IMR-90 (cell line): ENCODE measurements at regions not wholly inside any gene's neighbourhood (a gene's known extent, or its start where the extent isn't known, plus 50 kb on each side); places are given as distances from the start of the nearest gene placed in this dataset.

Experiments used
- BHLHE40 ChIP-seq: fragments of 150-350 bp; IDR thresholded peaks from 2 replicates; pipeline ENCODE4 v1.6.1; 2016; ENCODE audit warnings: mild to moderate bottlenecking, low read depth, low read length
- CEBPB ChIP-seq: IDR thresholded peaks from 2 replicates; pipeline ENCODE4 v1.6.1; 2012; ENCODE audit warnings: low read depth, low read length, improper control_type of control experiment
- FOS ChIP-seq: fragments of 150-350 bp; IDR thresholded peaks from 2 replicates; pipeline ENCODE4 v1.6.1; 2016; ENCODE audit warnings: low read depth, low read length
- MAFK ChIP-seq: IDR thresholded peaks from 2 replicates; pipeline ENCODE4 v1.6.1; 2012; ENCODE audit warnings: low read depth, low read length, improper control_type of control experiment
- MXI1 ChIP-seq: IDR thresholded peaks from 2 replicates; pipeline ENCODE4 v1.6.1; 2012; ENCODE audit warnings: low read depth, mild to moderate bottlenecking, low read length, moderate library complexity, borderline replicate concordance
- POLR2A ChIP-seq: IDR thresholded peaks from 2 replicates; pipeline ENCODE4 v1.6.1; 2012; ENCODE audit warnings: mild to moderate bottlenecking, low read depth, low read length
- RAD21 ChIP-seq: IDR thresholded peaks from 2 replicates; pipeline ENCODE4 v1.6.1; 2012; ENCODE audit warnings: low read length, improper control_type of control experiment
- RCOR1 ChIP-seq: IDR thresholded peaks from 2 replicates; pipeline ENCODE4 v1.6.1; 2012; ENCODE audit warnings: mild to moderate bottlenecking, low read length, improper control_type of control experiment; ENCODE audit not compliant: insufficient replicate concordance
- TF ChIP-seq, protein P1 (sequence below): conservative IDR thresholded peaks from 2 replicates; pipeline ENCODE4 v1.5.1; 2012; ENCODE audit warnings: mild to moderate bottlenecking, low read depth, low read length, improper control_type of control experiment
- TF ChIP-seq, protein P2 (sequence below): fragments of 150-350 bp; IDR thresholded peaks from 2 replicates; pipeline ENCODE4 v1.6.1; 2016; ENCODE audit warnings: low read depth, mild to moderate bottlenecking, low read length, moderate library complexity, borderline replicate concordance
- TF ChIP-seq, protein P3 (sequence below): fragments of 150-350 bp; IDR thresholded peaks from 2 replicates; pipeline ENCODE4 v1.6.1; 2017; ENCODE audit warnings: mild to moderate bottlenecking, antibody characterized with exemption, low read length, low read depth

DNA sequence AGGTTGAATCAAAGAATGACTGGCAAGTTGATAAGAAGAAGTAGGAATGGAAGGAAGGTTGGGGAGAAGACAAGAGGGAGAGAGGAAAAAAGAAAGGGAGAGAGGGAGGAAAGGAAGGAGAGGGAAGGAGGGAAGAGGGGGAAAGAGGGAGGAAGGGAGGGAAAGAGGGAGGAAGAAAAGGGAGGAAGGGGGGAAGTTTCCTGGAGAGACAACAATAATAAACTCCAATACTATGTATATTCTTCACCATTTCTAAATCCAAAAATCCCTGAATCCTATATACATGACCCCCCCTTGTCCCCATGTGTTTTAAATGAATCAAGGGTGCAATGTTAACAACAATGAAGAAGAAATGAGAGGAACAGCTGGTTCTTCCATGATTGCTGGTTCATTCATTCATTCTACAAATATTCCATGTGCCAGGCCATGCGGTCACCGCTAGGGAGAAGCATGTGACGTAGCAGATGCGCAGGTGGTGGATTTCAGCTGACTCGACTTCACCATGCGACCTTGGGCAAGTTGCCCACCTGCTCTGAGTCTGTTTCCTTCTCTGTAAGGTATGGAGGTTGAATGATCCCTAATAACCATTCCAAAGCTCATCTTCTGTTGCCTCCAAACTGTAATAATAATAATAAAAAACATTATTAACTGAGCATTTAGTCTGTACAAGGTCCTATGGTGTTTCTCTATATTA, 77.6 kb downstream of the EN1 start:
- TF ChIP-seq, protein P1, sequence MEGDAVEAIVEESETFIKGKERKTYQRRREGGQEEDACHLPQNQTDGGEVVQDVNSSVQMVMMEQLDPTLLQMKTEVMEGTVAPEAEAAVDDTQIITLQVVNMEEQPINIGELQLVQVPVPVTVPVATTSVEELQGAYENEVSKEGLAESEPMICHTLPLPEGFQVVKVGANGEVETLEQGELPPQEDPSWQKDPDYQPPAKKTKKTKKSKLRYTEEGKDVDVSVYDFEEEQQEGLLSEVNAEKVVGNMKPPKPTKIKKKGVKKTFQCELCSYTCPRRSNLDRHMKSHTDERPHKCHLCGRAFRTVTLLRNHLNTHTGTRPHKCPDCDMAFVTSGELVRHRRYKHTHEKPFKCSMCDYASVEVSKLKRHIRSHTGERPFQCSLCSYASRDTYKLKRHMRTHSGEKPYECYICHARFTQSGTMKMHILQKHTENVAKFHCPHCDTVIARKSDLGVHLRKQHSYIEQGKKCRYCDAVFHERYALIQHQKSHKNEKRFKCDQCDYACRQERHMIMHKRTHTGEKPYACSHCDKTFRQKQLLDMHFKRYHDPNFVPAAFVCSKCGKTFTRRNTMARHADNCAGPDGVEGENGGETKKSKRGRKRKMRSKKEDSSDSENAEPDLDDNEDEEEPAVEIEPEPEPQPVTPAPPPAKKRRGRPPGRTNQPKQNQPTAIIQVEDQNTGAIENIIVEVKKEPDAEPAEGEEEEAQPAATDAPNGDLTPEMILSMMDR, result no peak
- TF ChIP-seq, protein P2, sequence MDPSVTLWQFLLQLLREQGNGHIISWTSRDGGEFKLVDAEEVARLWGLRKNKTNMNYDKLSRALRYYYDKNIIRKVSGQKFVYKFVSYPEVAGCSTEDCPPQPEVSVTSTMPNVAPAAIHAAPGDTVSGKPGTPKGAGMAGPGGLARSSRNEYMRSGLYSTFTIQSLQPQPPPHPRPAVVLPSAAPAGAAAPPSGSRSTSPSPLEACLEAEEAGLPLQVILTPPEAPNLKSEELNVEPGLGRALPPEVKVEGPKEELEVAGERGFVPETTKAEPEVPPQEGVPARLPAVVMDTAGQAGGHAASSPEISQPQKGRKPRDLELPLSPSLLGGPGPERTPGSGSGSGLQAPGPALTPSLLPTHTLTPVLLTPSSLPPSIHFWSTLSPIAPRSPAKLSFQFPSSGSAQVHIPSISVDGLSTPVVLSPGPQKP, result no peak
- TF ChIP-seq POLR2A, result no peak
- TF ChIP-seq RAD21, result no peak
- no peak for TF ChIP-seq CEBPB
- TF ChIP-seq MXI1, result no peak
- TF ChIP-seq MAFK, result no peak
- no peak for TF ChIP-seq BHLHE40
- TF ChIP-seq, protein P3, sequence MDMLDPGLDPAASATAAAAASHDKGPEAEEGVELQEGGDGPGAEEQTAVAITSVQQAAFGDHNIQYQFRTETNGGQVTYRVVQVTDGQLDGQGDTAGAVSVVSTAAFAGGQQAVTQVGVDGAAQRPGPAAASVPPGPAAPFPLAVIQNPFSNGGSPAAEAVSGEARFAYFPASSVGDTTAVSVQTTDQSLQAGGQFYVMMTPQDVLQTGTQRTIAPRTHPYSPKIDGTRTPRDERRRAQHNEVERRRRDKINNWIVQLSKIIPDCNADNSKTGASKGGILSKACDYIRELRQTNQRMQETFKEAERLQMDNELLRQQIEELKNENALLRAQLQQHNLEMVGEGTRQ, result no peak
- TF ChIP-seq RCOR1, result no peak
- no peak for TF ChIP-seq FOS
